ENCODE measurements at regions not wholly inside any gene's neighbourhood (a gene's known extent, or its start where the extent isn't known, plus 50 kb on each side); places are given as distances from the start of the nearest gene placed in this dataset.

DNA sequence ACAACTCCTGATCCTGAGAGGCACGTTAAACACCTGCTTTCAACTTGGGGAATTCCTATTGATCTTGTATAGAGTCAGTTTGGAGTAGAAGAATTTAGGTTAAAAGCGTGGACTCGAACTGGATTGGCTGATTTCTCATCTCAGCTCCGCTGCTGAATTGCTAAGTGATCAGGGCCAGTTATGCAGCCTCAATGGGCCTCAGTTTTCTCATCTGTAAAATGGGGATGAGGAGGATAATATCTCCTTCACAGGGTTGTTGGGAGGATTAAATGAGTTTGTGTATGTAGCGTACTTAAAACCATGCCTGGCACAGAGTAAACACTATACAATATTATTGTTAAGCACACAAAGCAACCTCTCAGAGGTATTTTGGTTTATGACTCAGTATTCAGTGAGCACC lies 53.2 kb upstream of the HEPHL1 start:
- no peak for TF ChIP-seq EZH2phosphoT487 (IDR thresholded peaks at IDR 0.05; ENCODE audit: borderline replicate concordance, low read length)
- TF ChIP-seq, protein P1, sequence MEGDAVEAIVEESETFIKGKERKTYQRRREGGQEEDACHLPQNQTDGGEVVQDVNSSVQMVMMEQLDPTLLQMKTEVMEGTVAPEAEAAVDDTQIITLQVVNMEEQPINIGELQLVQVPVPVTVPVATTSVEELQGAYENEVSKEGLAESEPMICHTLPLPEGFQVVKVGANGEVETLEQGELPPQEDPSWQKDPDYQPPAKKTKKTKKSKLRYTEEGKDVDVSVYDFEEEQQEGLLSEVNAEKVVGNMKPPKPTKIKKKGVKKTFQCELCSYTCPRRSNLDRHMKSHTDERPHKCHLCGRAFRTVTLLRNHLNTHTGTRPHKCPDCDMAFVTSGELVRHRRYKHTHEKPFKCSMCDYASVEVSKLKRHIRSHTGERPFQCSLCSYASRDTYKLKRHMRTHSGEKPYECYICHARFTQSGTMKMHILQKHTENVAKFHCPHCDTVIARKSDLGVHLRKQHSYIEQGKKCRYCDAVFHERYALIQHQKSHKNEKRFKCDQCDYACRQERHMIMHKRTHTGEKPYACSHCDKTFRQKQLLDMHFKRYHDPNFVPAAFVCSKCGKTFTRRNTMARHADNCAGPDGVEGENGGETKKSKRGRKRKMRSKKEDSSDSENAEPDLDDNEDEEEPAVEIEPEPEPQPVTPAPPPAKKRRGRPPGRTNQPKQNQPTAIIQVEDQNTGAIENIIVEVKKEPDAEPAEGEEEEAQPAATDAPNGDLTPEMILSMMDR (IDR thresholded peaks at IDR 0.05; ENCODE audit: low read depth, low read length, poor library complexity, severe bottlenecking), result no peak
- H3F3A ChIP-seq (ENCODE audit: control insufficient read depth, insufficient read depth), result no peaks in the 10 kb centered on the region
- no peak overlapping the region for H3K27ac ChIP-seq (ENCODE audit: low read depth, low read length)
- H3K4me3 ChIP-seq (ENCODE audit: low read length), result no peak overlapping the region
- H3K36me3 ChIP-seq (ENCODE audit: control insufficient read depth, low read length), result no peaks in the 10 kb centered on the region
- no peaks in the 10 kb centered on the region for H3K79me2 ChIP-seq (ENCODE audit: control insufficient read depth, low read length)
- H3K4me1 ChIP-seq (ENCODE audit: control insufficient read depth, low read length), result no peaks in the 10 kb centered on the region
- H3K27me3 ChIP-seq (ENCODE audit: control insufficient read depth, low read length), result no peaks in the 10 kb centered on the region
- H3K9me3 ChIP-seq (ENCODE audit: control insufficient read depth, insufficient read depth, low read length), result no peaks in the 10 kb centered on the region
- no peak overlapping the region for H3K4me2 ChIP-seq (ENCODE audit: low read length)
- H4K20me1 ChIP-seq (ENCODE audit: control insufficient read depth, insufficient read depth, low read depth, low read length), result no peaks in the 10 kb centered on the region
- H3K9me2 ChIP-seq (replicated peaks; ENCODE audit: control insufficient read depth, low read length), result no peaks in the 10 kb centered on the region

DNA sequence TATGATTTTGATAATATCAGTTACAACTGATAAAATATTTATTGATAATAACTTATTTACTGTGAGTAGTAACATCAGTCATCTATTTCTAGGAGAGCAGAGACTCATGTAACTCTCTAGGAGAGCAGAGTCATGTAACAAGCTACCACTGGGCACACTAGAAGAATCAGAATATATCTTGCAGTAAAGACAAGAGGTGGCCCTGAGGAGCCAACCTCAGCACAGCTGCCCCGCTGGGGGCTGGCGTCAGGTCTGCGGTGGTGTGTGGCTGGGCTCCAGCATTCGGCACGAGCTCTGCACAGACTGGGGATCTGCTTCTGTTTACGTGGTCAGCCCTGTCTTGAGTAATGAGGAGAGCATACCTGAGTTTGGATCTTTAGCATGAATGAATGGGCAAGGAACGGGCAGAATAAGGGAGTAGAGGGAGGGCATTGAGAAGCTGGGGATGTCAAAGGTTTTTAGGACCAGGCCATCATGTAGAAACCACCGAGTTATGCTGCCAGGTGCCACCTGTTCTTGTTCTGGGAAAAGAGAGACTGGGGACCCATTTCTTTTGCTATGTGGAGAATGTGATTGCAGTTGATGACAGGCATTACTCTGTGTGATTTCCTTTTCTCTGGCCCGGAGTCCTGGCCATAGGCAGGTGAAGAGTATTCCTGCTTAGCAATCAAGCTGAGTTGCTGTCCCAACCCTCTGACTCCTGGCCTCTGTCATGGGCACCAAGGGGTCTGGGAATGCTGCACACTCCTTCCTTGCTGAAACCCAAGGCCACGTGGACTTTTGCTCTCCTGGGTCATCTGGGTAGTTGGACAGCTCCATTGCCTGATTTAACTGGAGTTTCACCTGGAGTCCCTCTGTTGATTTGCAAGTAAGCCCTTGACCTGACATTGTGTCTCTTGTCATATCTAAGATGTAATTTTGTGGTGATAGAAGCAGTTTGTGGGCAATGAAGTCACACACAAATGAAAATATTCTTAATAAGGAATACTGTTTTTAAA lies 50.9 kb upstream of the HEPHL1 start:
- H3K4me2 ChIP-seq (ENCODE audit: low read length), result no peak overlapping the region
- H3K36me3 ChIP-seq (ENCODE audit: control insufficient read depth, low read length), result no peaks in the 10 kb centered on the region
- H3F3A ChIP-seq (ENCODE audit: control insufficient read depth, insufficient read depth), result no peaks in the 10 kb centered on the region
- no peaks in the 10 kb centered on the region for H3K9me2 ChIP-seq (replicated peaks; ENCODE audit: control insufficient read depth, low read length)
- no peak overlapping the region for H3K4me3 ChIP-seq (ENCODE audit: low read length)
- H3K79me2 ChIP-seq (ENCODE audit: control insufficient read depth, low read length), result no peaks in the 10 kb centered on the region
- no peaks in the 10 kb centered on the region for H4K20me1 ChIP-seq (ENCODE audit: control insufficient read depth, insufficient read depth, low read depth, low read length)
- H3K9me3 ChIP-seq (ENCODE audit: control insufficient read depth, insufficient read depth, low read length), result no peaks in the 10 kb centered on the region
- H3K27me3 ChIP-seq (ENCODE audit: control insufficient read depth, low read length), result no peaks in the 10 kb centered on the region
- H3K4me1 ChIP-seq (ENCODE audit: control insufficient read depth, low read length), result no peaks in the 10 kb centered on the region
- TF ChIP-seq, protein P1 (IDR thresholded peaks at IDR 0.05; ENCODE audit: low read depth, low read length, poor library complexity, severe bottlenecking), result no peak
- no peak for TF ChIP-seq EZH2phosphoT487 (IDR thresholded peaks at IDR 0.05; ENCODE audit: borderline replicate concordance, low read length)
- H3K27ac ChIP-seq (ENCODE audit: low read depth, low read length), result no peak overlapping the region
